SH-SY5Y (cell line): ENCODE measurements at regions not wholly inside any gene's neighbourhood (a gene's known extent, or its start where the extent isn't known, plus 50 kb on each side); places are given as distances from the start of the nearest gene placed in this dataset.

Source experiments
- GATA2 ChIP-seq: IDR thresholded peaks from 2 replicates; pipeline ENCODE4 v1.6.1; 2011; ENCODE audit warnings: mild to moderate bottlenecking, low read depth, low read length
- GATA3 ChIP-seq: IDR thresholded peaks from 2 replicates; pipeline ENCODE4 v1.6.1; 2011; ENCODE audit warnings: low read depth, mild to moderate bottlenecking, low read length, moderate library complexity

GRCh38 chr21:27233514-27234115, 266.7 kb upstream of the ADAMTS5 start:
- TF ChIP-seq GATA3 (no peak), GATA2 (no peak)

GRCh38 chr21:27225940-27226339, 259.1 kb upstream of the ADAMTS5 start:
- TF ChIP-seq GATA2 = no peak
- TF ChIP-seq GATA3 = no peak

- no peak for TF ChIP-seq GATA2
- no peak for TF ChIP-seq GATA3
These were observed 258.3 kb upstream of the ADAMTS5 start for GRCh38 chr21:27225151-27225550.

GRCh38 chr21:27224169-27224568, 257.3 kb upstream of the ADAMTS5 start:
- TF ChIP-seq GATA2 = no peak
- no peak for TF ChIP-seq GATA3

- TF ChIP-seq GATA3 = no peak
These were observed 254.2 kb upstream of the ADAMTS5 start for GRCh38 chr21:27221077-27221476.

GRCh38 chr21:27220416-27220815, 253.5 kb upstream of the ADAMTS5 start:
- TF ChIP-seq GATA2 = no peak
- no peak for TF ChIP-seq GATA3

- TF ChIP-seq GATA3 (no peak), GATA2 (no peak)
These were observed 252.2 kb upstream of the ADAMTS5 start for GRCh38 chr21:27219068-27219467.

GRCh38 chr21:27213303-27213702, 246.4 kb upstream of the ADAMTS5 start:
- TF ChIP-seq GATA3 (no peak), GATA2 (no peak)

- TF ChIP-seq GATA3 (no peak), GATA2 (no peak)
These were observed 245.6 kb upstream of the ADAMTS5 start for GRCh38 chr21:27212441-27212840.

GRCh38 chr21:27209546-27209945, 242.7 kb upstream of the ADAMTS5 start:
- TF ChIP-seq GATA2 (no peak), GATA3 (no peak)

- TF ChIP-seq GATA3 (no peak), GATA2 (no peak)
These were observed 239.6 kb upstream of the ADAMTS5 start for GRCh38 chr21:27206368-27206982.

- TF ChIP-seq GATA3 (no peak), GATA2 (no peak)
These were observed 235.4 kb upstream of the ADAMTS5 start for GRCh38 chr21:27202301-27202700.

- no peak for TF ChIP-seq GATA3
- no peak for TF ChIP-seq GATA2
These were observed 234.3 kb upstream of the ADAMTS5 start for GRCh38 chr21:27201197-27201596.

GRCh38 chr21:27196651-27197050, 229.8 kb upstream of the ADAMTS5 start:
- TF ChIP-seq GATA2 = no peak
- TF ChIP-seq GATA3 = no peak

- TF ChIP-seq GATA2 (no peak), GATA3 (no peak)
These were observed 225.5 kb upstream of the ADAMTS5 start for GRCh38 chr21:27192281-27192949.

GRCh38 chr21:27190601-27191000, 223.7 kb upstream of the ADAMTS5 start:
- TF ChIP-seq GATA3 = no peak
- no peak for TF ChIP-seq GATA2
